OCI-LY3 (cell line): ENCODE measurements at regions not wholly inside any gene's neighbourhood (a gene's known extent, or its start where the extent isn't known, plus 50 kb on each side); places are given as distances from the start of the nearest gene placed in this dataset.

ENCODE experiments used
- H2AFZ ChIP-seq: fragments of 200-600, 300-600 bp; shearing (Covaris generic); 2 replicates; pipeline ENCODE4 v1.6.0; 2014; ENCODE audit warnings: antibody characterized with exemption, low read depth, low read length
- H3K27ac ChIP-seq: fragments of 200-600, 300-600 bp; sonication (generic); 2 replicates; pipeline ENCODE4 v1.5.1; 2014; ENCODE audit warnings: mild to moderate bottlenecking, low read length, moderate library complexity, mixed read lengths
- H3K27me3 ChIP-seq: fragments of 200-600, 300-600 bp; sonication (generic); 2 replicates; pipeline ENCODE4 v1.6.1; 2014; ENCODE audit warnings: low read depth, low read length, mixed read lengths
- H3K36me3 ChIP-seq: fragments of 200-600, 300-600 bp; sonication (generic); replicated peaks from 2 replicates; pipeline ENCODE3; 2014; ENCODE audit warnings: low read depth, low read length, mixed read lengths
- H3K4me1 ChIP-seq: fragments of 300-600, 200-600 bp; sonication (generic); 2 replicates; pipeline ENCODE4 v1.6.1; 2014; ENCODE audit warnings: low read length, mixed read lengths
- H3K4me2 ChIP-seq: fragments of 200-600, 300-600 bp; sonication (generic); 2 replicates; pipeline ENCODE4 v1.6.1; 2014; ENCODE audit warnings: low read length, mixed read lengths
- H3K4me3 ChIP-seq: fragments of 300-600, 200-600 bp; sonication (generic); 2 replicates; pipeline ENCODE4 v1.5.1; 2014; ENCODE audit warnings: antibody characterized with exemption, mild to moderate bottlenecking, low read length, moderate library complexity
- H3K79me2 ChIP-seq: fragments of 300-600, 200-600 bp; shearing (Covaris generic); 2 replicates; pipeline ENCODE4 v1.6.1; 2014; ENCODE audit warnings: mild to moderate bottlenecking, low read length, mixed read lengths
- H3K9ac ChIP-seq: fragments of 300-600, 200-600 bp; shearing (Covaris generic); 2 replicates; pipeline ENCODE4 v1.6.0; 2014; ENCODE audit warnings: mild to moderate bottlenecking, low read length, moderate library complexity
- H3K9me3 ChIP-seq: fragments of 200-600, 300-600 bp; shearing (Covaris generic); 2 replicates; pipeline ENCODE4 v1.6.1; 2014; ENCODE audit warnings: low read length, mixed read lengths; ENCODE audit not compliant: insufficient read depth
- H4K20me1 ChIP-seq: fragments of 200-600, 300-600 bp; sonication (generic); 2 replicates; pipeline ENCODE4 v1.6.1; 2016; ENCODE audit warnings: low read length, mixed read lengths; ENCODE audit not compliant: insufficient read depth
- CTCF ChIP-seq: fragments of 200-600, 300-600 bp; sonication (generic); IDR thresholded peaks from 2 replicates; pipeline ENCODE4 v1.5.1; 2014; ENCODE audit warnings: antibody characterized with exemption, low read length, low read depth
- EZH2phosphoT487 ChIP-seq: fragments of 200-600 bp; shearing (Covaris generic); IDR thresholded peaks from 2 replicates; pipeline ENCODE4 v1.6.1; 2018; ENCODE audit warnings: antibody characterized with exemption, mixed run types, low read depth

GRCh38 chr4:96845819-96846218, 1005.9 kb downstream of the PDHA2 start:
- Histone ChIP-seq H3K27ac (no peak overlapping the region), H3K36me3 (no peaks in the 10 kb centered on the region), H3K4me3 (no peak overlapping the region), H3K9ac (no peak overlapping the region), H3K9me3 (no peaks in the 10 kb centered on the region), H3K4me1 (no peaks in the 10 kb centered on the region), H4K20me1 (no peaks in the 10 kb centered on the region), H3K4me2 (no peak overlapping the region), H2AFZ (no peak overlapping the region), H3K79me2 (no peaks in the 10 kb centered on the region), H3K27me3 (no peaks in the 10 kb centered on the region)
- no peak for TF ChIP-seq CTCF
- no peak for TF ChIP-seq EZH2phosphoT487

GRCh38 chr4:96874657-96875056, 1034.8 kb downstream of the PDHA2 start:
- Histone ChIP-seq H2AFZ (no peak overlapping the region), H3K79me2 (no peaks in the 10 kb centered on the region), H3K27ac (no peak overlapping the region), H3K4me1 (peaks cover 6% of the 10 kb centered on the region), H4K20me1 (no peaks in the 10 kb centered on the region), H3K4me3 (no peak overlapping the region), H3K4me2 (no peak overlapping the region), H3K36me3 (peaks cover 4% of the 10 kb centered on the region), H3K9ac (no peak overlapping the region), H3K27me3 (no peaks in the 10 kb centered on the region), H3K9me3 (peaks cover 14% of the 10 kb centered on the region; the same call in 1 of the 2 replicates)
- TF ChIP-seq EZH2phosphoT487 (no peak), CTCF (no peak)

- no peak for TF ChIP-seq CTCF
- no peak for TF ChIP-seq EZH2phosphoT487
Measured at GRCh38 chr4:96879527-96879926, 1039.6 kb downstream of the PDHA2 start.

GRCh38 chr4:96887857-96888256, 1048.0 kb downstream of the PDHA2 start:
- H3K27me3 ChIP-seq = no peaks in the 10 kb centered on the region
- H2AFZ ChIP-seq = no peak overlapping the region
- no peaks in the 10 kb centered on the region for H3K9me3 ChIP-seq
- no peak overlapping the region for H3K4me2 ChIP-seq
- no peaks in the 10 kb centered on the region for H3K36me3 ChIP-seq
- no peak overlapping the region for H3K9ac ChIP-seq
- no peaks in the 10 kb centered on the region for H4K20me1 ChIP-seq
- no peak overlapping the region for H3K27ac ChIP-seq
- H3K4me1 ChIP-seq = no peaks in the 10 kb centered on the region
- no peak overlapping the region for H3K4me3 ChIP-seq
- TF ChIP-seq CTCF (no peak), EZH2phosphoT487 (no peak)
- no peaks in the 10 kb centered on the region for H3K79me2 ChIP-seq

More at GRCh38 chr4:96879527-96879926, 1039.6 kb downstream of the PDHA2 start:
- Histone ChIP-seq H3K4me2 (no peak overlapping the region), H3K4me1 (peaks cover 6% of the 10 kb centered on the region), H2AFZ (no peak overlapping the region), H3K9ac (no peak overlapping the region), H3K4me3 (no peak overlapping the region), H3K36me3 (peaks cover 4% of the 10 kb centered on the region), H3K9me3 (peaks cover 14% of the 10 kb centered on the region; the same call in 1 of the 2 replicates), H4K20me1 (no peaks in the 10 kb centered on the region), H3K27ac (no peak overlapping the region), H3K79me2 (no peaks in the 10 kb centered on the region), H3K27me3 (no peaks in the 10 kb centered on the region)
